ENCODE measurements at regions not wholly inside any gene's neighbourhood (a gene's known extent, or its start where the extent isn't known, plus 50 kb on each side); places are given as distances from the start of the nearest gene placed in this dataset.

DNA sequence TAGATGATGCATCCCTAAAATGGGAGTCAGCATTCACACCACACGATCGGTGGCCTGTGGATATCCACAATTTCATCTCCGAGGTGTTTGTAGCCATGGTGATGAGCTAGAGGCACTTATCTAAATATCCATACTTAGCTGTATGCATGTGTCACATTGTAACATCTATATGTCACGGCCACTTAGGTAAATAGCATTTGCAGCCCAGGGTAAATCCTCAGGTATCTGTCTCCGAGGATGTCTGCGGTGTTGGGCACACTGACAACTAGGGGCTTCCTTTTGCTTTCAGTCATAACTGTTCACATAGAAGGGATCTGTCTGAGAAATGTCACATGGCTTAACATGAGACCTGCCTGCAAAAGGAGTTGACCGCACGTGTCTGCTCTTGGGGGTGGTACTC lies 455.2 kb upstream of the ZFHX3 start:
- Histone ChIP-seq H3K4me3 (ENCODE audit: low read depth in 1 of 2, low read length in 2 of 2) (no peak overlapping the region), H3K9me3 (ENCODE audit: low read length) (no peaks in the 10 kb centered on the region), H3K36me3 (ENCODE audit: insufficient read depth, low read length) (no peaks in the 10 kb centered on the region), H3K4me1 (ENCODE audit: insufficient read depth, low read length) (no peaks in the 10 kb centered on the region), H3K27ac (ENCODE audit: low read depth, low read length) (no peak overlapping the region), H3K9ac (ENCODE audit: low read length) (no peak overlapping the region), H3K27me3 (ENCODE audit: control insufficient read depth in 1 of 2, insufficient read depth in 2 of 2, low read length in 2 of 2) (no peaks in the 10 kb centered on the region)

DNA sequence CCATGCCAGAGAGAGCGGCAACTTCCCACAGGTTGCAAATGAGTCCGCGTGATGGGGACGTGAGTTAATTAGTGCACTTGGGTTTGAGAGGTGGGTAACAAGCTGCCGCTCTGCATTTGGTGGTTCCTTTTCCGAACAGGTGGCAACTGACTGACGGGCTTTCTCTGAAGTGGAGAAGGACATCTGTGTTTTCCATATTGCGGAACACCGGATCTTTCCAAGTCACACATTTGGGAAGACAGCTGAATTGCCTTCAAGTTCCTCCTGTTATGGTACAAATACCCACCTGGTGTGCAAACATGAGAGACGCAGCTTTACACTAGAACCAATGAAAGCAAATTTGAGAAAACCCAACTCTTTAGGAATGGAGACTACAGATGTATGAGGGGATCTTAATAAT lies 451.3 kb upstream of the ZFHX3 start:
- Histone ChIP-seq H3K9me3 (ENCODE audit: low read length) (no peaks in the 10 kb centered on the region), H3K27ac (ENCODE audit: low read depth, low read length) (no peak overlapping the region), H3K27me3 (ENCODE audit: control insufficient read depth in 1 of 2, insufficient read depth in 2 of 2, low read length in 2 of 2) (no peaks in the 10 kb centered on the region), H3K36me3 (ENCODE audit: insufficient read depth, low read length) (no peaks in the 10 kb centered on the region), H3K4me3 (ENCODE audit: low read depth in 1 of 2, low read length in 2 of 2) (no peak overlapping the region), H3K9ac (ENCODE audit: low read length) (no peak overlapping the region), H3K4me1 (ENCODE audit: insufficient read depth, low read length) (no peaks in the 10 kb centered on the region)

DNA sequence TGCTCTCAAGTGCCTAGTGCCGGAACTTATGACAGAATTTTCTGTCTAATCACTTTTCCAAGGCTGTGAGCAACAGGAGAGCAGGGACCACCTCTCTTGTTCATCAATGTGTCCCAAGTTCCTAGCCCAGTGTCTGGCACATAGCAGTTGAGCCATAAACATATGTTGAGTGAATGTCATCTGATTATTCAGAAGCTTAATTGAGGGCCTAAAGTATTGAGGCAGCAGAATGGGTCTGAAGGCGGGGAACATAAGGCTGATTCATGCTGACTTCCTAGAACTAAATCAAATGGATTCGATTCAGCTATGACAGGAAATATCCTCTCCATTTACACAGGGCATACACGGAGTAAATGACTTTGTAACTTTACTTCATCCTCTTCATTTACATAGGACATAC lies 438.0 kb upstream of the ZFHX3 start:
- Histone ChIP-seq H3K4me1 (ENCODE audit: insufficient read depth, low read length) (no peaks in the 10 kb centered on the region), H3K27ac (ENCODE audit: low read depth, low read length) (no peak overlapping the region)

DNA sequence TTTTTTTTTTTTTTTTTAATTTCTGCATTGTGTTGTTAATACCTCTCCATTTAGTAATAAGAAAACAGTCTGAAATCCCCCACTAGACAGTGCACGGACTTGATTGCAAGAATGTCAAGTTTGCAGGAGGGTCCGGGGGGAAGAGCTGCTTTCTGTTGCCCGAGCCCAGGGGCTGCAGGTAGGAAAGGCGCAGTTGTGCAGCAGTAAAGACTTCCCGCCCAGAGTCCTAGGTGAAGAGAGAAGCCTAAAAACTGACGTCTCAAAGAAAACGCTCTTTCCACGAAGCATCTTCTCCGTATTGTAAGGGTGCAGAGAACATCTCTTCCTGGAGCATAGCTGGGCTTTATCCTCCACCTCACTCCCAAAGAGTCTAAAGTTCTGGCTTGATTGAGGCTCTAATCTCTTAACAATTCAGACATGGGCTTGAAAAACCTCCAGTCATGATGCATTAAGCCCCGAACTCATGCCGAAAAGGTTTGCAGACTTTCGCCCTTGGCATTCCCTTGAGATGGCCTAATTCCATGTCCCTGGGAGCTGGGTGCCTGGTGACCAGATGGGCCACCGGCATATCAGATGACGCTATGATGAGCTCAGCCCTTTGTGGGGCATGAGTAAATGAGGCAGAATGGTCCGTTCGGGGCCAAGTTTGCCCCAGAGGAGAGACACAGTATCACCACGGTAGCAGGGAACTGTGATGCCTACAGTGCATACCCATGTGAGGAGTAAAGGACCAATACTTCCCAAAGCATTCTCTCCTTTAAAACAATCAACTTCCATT lies 436.2 kb upstream of the ZFHX3 start:
- Histone ChIP-seq H3K4me3 (ENCODE audit: low read depth in 1 of 2, low read length in 2 of 2) (no peak overlapping the region), H3K4me1 (ENCODE audit: insufficient read depth, low read length) (no peaks in the 10 kb centered on the region), H3K9me3 (ENCODE audit: low read length) (no peaks in the 10 kb centered on the region), H3K36me3 (ENCODE audit: insufficient read depth, low read length) (no peaks in the 10 kb centered on the region), H3K27ac (ENCODE audit: low read depth, low read length) (no peak overlapping the region), H3K27me3 (ENCODE audit: control insufficient read depth in 1 of 2, insufficient read depth in 2 of 2, low read length in 2 of 2) (no peaks in the 10 kb centered on the region), H3K9ac (ENCODE audit: low read length) (no peak overlapping the region)

More for the DNA sequence above, 438.0 kb upstream of the ZFHX3 start:
- Histone ChIP-seq H3K27me3 (ENCODE audit: control insufficient read depth in 1 of 2, insufficient read depth in 2 of 2, low read length in 2 of 2) (no peaks in the 10 kb centered on the region), H3K36me3 (ENCODE audit: insufficient read depth, low read length) (no peaks in the 10 kb centered on the region), H3K4me3 (ENCODE audit: low read depth in 1 of 2, low read length in 2 of 2) (no peak overlapping the region), H3K9me3 (ENCODE audit: low read length) (no peaks in the 10 kb centered on the region), H3K9ac (ENCODE audit: low read length) (no peak overlapping the region)

DNA sequence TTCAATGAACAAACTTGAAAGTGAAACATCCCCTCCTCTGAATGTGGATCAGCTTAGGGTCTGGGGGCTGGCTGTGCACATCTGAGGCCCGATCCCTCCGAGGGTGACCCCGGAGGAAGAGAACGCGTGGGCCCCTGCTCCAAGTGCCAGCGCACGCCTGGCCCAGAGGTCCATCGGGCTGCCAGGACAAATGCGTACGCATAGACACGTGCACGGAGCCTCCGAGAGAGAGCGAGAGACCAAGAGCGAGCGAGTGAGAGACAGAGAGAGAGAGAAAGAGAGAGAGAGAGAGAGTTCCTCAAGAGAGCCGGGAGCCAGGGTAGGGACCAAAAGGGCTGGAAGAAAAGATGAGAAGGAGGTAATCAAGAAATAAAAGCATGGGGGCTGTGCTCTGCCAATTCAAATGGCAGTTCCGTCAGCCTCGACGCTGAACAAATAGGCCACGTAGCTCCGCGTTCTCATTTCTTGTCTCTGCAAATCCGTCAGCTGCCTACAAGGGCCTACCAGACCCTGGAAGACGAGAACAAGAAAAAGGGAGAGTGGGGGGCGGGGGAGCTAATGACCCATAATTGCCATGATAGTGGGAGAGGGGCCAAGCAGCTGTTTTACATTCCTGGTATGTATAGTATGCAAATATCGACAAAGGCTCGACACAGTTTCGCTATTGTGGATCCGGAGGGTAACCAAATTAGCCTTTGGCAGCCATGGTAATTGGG lies 435.3 kb upstream of the ZFHX3 start:
- H3K4me3 ChIP-seq (ENCODE audit: low read depth in 1 of 2, low read length in 2 of 2): no peak overlapping the region
- no peaks in the 10 kb centered on the region for H3K4me1 ChIP-seq (ENCODE audit: insufficient read depth, low read length)
- H3K36me3 ChIP-seq (ENCODE audit: insufficient read depth, low read length): no peaks in the 10 kb centered on the region
- no peak overlapping the region for H3K27ac ChIP-seq (ENCODE audit: low read depth, low read length)
- no peaks in the 10 kb centered on the region for H3K9me3 ChIP-seq (ENCODE audit: low read length)
- H3K27me3 ChIP-seq (ENCODE audit: control insufficient read depth in 1 of 2, insufficient read depth in 2 of 2, low read length in 2 of 2): no peaks in the 10 kb centered on the region
- no peak overlapping the region for H3K9ac ChIP-seq (ENCODE audit: low read length)

DNA sequence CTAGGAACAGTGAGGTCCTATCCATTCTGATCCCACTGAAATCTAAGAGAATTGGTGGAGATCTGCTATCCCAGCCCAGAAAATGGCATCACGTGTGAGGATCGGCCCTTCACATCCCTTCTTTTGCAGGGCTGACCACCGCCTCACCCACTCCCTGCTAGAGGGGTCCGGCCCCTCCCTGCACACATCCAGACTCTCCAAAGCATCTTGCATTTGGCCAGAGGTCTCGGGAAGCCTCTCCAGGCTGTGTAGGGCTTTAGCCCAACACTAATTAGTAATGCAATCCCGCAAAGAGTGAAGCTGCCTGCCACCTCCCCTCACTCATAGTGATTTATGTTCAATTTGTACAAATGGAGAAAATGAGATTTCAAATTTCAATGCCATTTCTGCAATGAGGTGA lies 434.4 kb upstream of the ZFHX3 start:
- no peaks in the 10 kb centered on the region for H3K27me3 ChIP-seq (ENCODE audit: control insufficient read depth in 1 of 2, insufficient read depth in 2 of 2, low read length in 2 of 2)
- no peaks in the 10 kb centered on the region for H3K36me3 ChIP-seq (ENCODE audit: insufficient read depth, low read length)
- no peak overlapping the region for H3K9ac ChIP-seq (ENCODE audit: low read length)
- no peaks in the 10 kb centered on the region for H3K4me1 ChIP-seq (ENCODE audit: insufficient read depth, low read length)
- no peak overlapping the region for H3K27ac ChIP-seq (ENCODE audit: low read depth, low read length)
- H3K4me3 ChIP-seq (ENCODE audit: low read depth in 1 of 2, low read length in 2 of 2): no peak overlapping the region
- H3K9me3 ChIP-seq (ENCODE audit: low read length): no peaks in the 10 kb centered on the region

DNA sequence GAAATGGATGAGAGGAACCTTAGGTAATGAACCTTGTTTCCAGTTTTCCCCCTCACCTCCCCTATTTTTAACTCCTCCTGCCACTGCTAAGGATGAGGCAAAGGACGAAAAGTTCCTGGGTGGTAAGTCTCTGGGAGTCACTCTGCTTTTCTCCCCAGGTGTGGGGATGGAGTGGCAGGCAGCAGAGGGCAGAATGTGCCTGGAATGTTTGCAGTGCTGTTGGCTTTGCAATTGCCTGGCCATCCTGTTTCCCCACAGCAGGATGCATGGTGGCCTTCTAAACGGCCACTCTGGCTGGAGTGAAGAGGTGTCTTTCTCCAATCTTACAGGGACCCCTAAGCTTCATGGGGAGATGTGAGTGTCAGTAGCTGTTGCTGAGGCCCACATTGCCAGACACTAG lies 432.5 kb upstream of the ZFHX3 start:
- H3K4me3 ChIP-seq (ENCODE audit: low read depth in 1 of 2, low read length in 2 of 2): no peak overlapping the region
- H3K36me3 ChIP-seq (ENCODE audit: insufficient read depth, low read length): no peaks in the 10 kb centered on the region
- no peaks in the 10 kb centered on the region for H3K9me3 ChIP-seq (ENCODE audit: low read length)
- H3K27me3 ChIP-seq (ENCODE audit: control insufficient read depth in 1 of 2, insufficient read depth in 2 of 2, low read length in 2 of 2): no peaks in the 10 kb centered on the region
- H3K9ac ChIP-seq (ENCODE audit: low read length): no peak overlapping the region
- no peaks in the 10 kb centered on the region for H3K4me1 ChIP-seq (ENCODE audit: insufficient read depth, low read length)
- no peak overlapping the region for H3K27ac ChIP-seq (ENCODE audit: low read depth, low read length)

DNA sequence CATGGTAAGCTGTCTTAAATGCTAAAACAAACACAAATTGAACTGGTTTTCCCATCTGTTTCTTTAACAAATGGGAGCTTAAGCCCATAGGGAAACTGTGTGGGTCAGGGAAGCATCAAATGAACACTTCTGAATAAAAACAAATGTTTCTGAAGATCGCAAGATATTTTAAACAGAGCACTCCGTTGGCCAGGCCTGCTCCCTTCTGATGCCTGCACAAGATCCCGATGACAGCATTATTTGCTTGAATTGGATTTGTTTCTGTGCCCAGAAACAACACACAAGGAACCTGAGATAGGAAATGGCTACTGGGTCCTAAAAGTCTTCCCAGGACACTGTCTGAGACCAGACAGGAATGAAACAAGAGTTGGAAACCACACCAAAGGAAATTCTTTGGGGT lies 425.8 kb upstream of the ZFHX3 start:
- Histone ChIP-seq H3K9ac (ENCODE audit: low read length) (no peak overlapping the region), H3K27ac (ENCODE audit: low read depth, low read length) (no peak overlapping the region), H3K4me3 (ENCODE audit: low read depth in 1 of 2, low read length in 2 of 2) (no peak overlapping the region), H3K36me3 (ENCODE audit: insufficient read depth, low read length) (no peaks in the 10 kb centered on the region), H3K27me3 (ENCODE audit: control insufficient read depth in 1 of 2, insufficient read depth in 2 of 2, low read length in 2 of 2) (no peaks in the 10 kb centered on the region), H3K9me3 (ENCODE audit: low read length) (no peaks in the 10 kb centered on the region), H3K4me1 (ENCODE audit: insufficient read depth, low read length) (peaks cover 4% of the 10 kb centered on the region)

DNA sequence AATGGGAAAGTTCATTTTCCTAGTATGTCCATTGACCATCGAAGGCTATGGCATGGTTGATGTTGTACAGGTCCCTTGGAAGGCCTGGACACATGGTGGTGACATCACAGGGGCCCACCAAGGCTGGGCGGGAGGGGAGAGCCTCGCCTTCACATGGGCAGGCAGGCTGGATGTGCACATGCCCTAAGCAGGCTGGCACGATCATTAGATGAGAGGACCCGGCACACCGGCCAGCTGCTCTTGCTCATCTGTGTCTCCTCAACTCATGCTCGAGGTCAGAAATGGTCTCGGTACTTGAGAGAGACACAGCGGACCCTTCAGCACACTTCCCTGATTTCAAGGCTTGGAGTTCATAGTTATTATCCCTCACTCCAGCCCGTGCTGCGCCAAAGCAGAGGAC lies 416.9 kb upstream of the ZFHX3 start:
- Histone ChIP-seq H3K4me1 (ENCODE audit: insufficient read depth, low read length) (no peaks in the 10 kb centered on the region), H3K9ac (ENCODE audit: low read length) (no peak overlapping the region), H3K27ac (ENCODE audit: low read depth, low read length) (no peak overlapping the region), H3K9me3 (ENCODE audit: low read length) (no peaks in the 10 kb centered on the region), H3K36me3 (ENCODE audit: insufficient read depth, low read length) (no peaks in the 10 kb centered on the region), H3K4me3 (ENCODE audit: low read depth in 1 of 2, low read length in 2 of 2) (no peak overlapping the region), H3K27me3 (ENCODE audit: control insufficient read depth in 1 of 2, insufficient read depth in 2 of 2, low read length in 2 of 2) (no peaks in the 10 kb centered on the region)

DNA sequence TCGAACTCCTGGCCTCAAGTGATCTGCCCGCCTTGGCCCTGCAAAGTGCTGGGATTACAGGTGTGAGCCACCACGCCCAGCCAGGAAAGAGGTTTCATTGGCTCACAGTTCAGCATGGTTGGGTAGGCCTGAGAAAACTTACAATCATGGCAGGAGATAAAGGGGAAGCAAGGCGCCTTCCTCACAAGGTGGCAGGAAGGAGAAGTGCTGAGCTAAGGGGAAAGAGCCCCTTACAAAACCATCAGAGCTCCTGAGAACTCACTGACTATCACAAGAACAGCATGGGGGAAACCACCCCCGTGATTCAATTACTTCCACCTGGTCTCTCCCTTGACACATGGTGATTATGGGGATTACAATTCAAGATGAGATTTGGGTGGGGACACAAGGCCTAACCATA lies 411.7 kb upstream of the ZFHX3 start:
- H3K9me3 ChIP-seq (ENCODE audit: low read length): no peaks in the 10 kb centered on the region
- no peaks in the 10 kb centered on the region for H3K36me3 ChIP-seq (ENCODE audit: insufficient read depth, low read length)
- H3K4me3 ChIP-seq (ENCODE audit: low read depth in 1 of 2, low read length in 2 of 2): no peak overlapping the region
- no peaks in the 10 kb centered on the region for H3K4me1 ChIP-seq (ENCODE audit: insufficient read depth, low read length)
- no peaks in the 10 kb centered on the region for H3K27me3 ChIP-seq (ENCODE audit: control insufficient read depth in 1 of 2, insufficient read depth in 2 of 2, low read length in 2 of 2)
- H3K27ac ChIP-seq (ENCODE audit: low read depth, low read length): no peak overlapping the region
- no peak overlapping the region for H3K9ac ChIP-seq (ENCODE audit: low read length)

DNA sequence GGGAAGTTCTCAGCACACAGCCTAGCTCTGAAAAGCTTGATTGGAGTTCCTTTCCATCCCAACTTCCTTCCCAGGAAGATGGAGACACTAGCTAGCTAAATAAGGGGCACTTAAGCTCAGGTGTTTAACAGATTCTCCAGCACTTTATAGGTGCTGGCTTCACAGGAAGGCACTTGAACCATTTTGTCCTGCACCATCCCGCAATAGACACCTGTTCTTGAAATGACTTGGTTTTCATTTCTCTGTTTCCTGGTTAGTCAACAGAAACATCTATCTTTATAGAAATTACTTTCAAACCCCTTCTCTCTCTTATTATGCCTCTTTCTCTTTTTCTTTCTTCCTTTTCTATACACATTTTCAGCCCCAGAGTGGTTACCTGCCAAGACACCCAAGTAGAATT lies 409.9 kb upstream of the ZFHX3 start:
- H3K27me3 ChIP-seq (ENCODE audit: control insufficient read depth in 1 of 2, insufficient read depth in 2 of 2, low read length in 2 of 2): no peaks in the 10 kb centered on the region
- no peak overlapping the region for H3K9ac ChIP-seq (ENCODE audit: low read length)
- H3K27ac ChIP-seq (ENCODE audit: low read depth, low read length): no peak overlapping the region
- no peaks in the 10 kb centered on the region for H3K4me1 ChIP-seq (ENCODE audit: insufficient read depth, low read length)
- no peaks in the 10 kb centered on the region for H3K36me3 ChIP-seq (ENCODE audit: insufficient read depth, low read length)
- H3K4me3 ChIP-seq (ENCODE audit: low read depth in 1 of 2, low read length in 2 of 2): no peak overlapping the region
- no peaks in the 10 kb centered on the region for H3K9me3 ChIP-seq (ENCODE audit: low read length)

DNA sequence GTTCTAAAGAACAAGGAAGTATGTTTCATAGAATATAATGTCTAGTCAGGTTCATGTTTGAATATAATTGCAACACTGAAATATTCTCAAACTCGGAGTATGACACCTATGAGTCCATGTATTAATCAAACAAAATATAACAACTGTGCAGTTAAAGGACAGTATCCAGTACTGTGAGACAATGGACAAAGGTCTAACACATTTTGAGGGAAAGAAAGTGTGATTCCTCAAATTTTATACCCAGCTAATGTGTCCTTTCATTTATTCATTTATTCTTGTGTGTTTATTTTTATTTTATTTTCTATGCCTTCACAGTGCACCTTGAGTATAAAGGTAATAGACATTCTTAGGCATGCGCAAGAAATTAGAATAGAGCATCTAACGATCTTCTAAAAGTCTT lies 401.0 kb upstream of the ZFHX3 start:
- Histone ChIP-seq H3K27me3 (ENCODE audit: control insufficient read depth in 1 of 2, insufficient read depth in 2 of 2, low read length in 2 of 2) (no peaks in the 10 kb centered on the region), H3K9ac (ENCODE audit: low read length) (no peak overlapping the region), H3K27ac (ENCODE audit: low read depth, low read length) (no peak overlapping the region), H3K36me3 (ENCODE audit: insufficient read depth, low read length) (no peaks in the 10 kb centered on the region), H3K4me3 (ENCODE audit: low read depth in 1 of 2, low read length in 2 of 2) (no peak overlapping the region), H3K4me1 (ENCODE audit: insufficient read depth, low read length) (no peaks in the 10 kb centered on the region), H3K9me3 (ENCODE audit: low read length) (peaks cover 14% of the 10 kb centered on the region)

Measured in muscle layer of colon (tissue), 2 donors.